Skin epidermis (tissue), 12 donors: ENCODE measurements at regions not wholly inside any gene's neighbourhood (a gene's known extent, or its start where the extent isn't known, plus 50 kb on each side); places are given as distances from the start of the nearest gene placed in this dataset.

ENCODE experiments used
- H3K27ac ChIP-seq, 21 experiments: fragments of 200-600 bp; sonication (generic) in 11 of 21; one replicate each; pipeline ENCODE4 v1.5.0; 2020; ENCODE audit warnings: mild to moderate bottlenecking in 3 of 21, inconsistent platforms in 2 of 21, moderate library complexity in 2 of 21
- H3K4me3 ChIP-seq, 7 experiments: fragments of 200-600 bp; sonication (generic) in 2 of 7; one replicate each; pipeline ENCODE4 v1.5.0; 2020; ENCODE audit warnings: inconsistent platforms in 2 of 7, mild to moderate bottlenecking in 2 of 7, moderate library complexity in 1 of 7

- Histone ChIP-seq H3K27ac (no peak overlapping the region), H3K4me3 (no peak overlapping the region)
Measured at GRCh38 chr12:74971201-74971600, 238.4 kb downstream of the KCNC2 start.

- Histone ChIP-seq H3K4me3 (no peak overlapping the region), H3K27ac (no peak overlapping the region)
Measured at GRCh38 chr12:74977832-74978481, 231.7 kb downstream of the KCNC2 start.

GRCh38 chr12:74980510-74980909 lies 229.1 kb downstream of the KCNC2 start:
- Histone ChIP-seq H3K4me3 (no peak overlapping the region), H3K27ac (no peak overlapping the region)

- H3K4me3 ChIP-seq = no peak overlapping the region
Measured at GRCh38 chr12:74981541-74981940, 228.1 kb downstream of the KCNC2 start.

GRCh38 chr12:74983917-74984316 lies 225.7 kb downstream of the KCNC2 start:
- no peak overlapping the region for H3K27ac ChIP-seq
- H3K4me3 ChIP-seq = no peak overlapping the region

More at GRCh38 chr12:74981541-74981940, 228.1 kb downstream of the KCNC2 start:
- H3K27ac ChIP-seq = no peak overlapping the region

GRCh38 chr12:74984631-74985030 lies 225.0 kb downstream of the KCNC2 start:
- H3K27ac ChIP-seq = no peak overlapping the region

GRCh38 chr12:74985293-74985985 lies 224.2 kb downstream of the KCNC2 start:
- no peak overlapping the region for H3K27ac ChIP-seq
- H3K4me3 ChIP-seq = no peak overlapping the region

More at GRCh38 chr12:74984631-74985030, 225.0 kb downstream of the KCNC2 start:
- no peak overlapping the region for H3K4me3 ChIP-seq

- H3K4me3 ChIP-seq = no peak overlapping the region
Measured at GRCh38 chr12:74985986-74986319, 223.7 kb downstream of the KCNC2 start.

GRCh38 chr12:74988156-74988555 lies 221.5 kb downstream of the KCNC2 start:
- no peak overlapping the region for H3K27ac ChIP-seq
- no peak overlapping the region for H3K4me3 ChIP-seq

More at GRCh38 chr12:74985986-74986319, 223.7 kb downstream of the KCNC2 start:
- H3K27ac ChIP-seq = no peak overlapping the region
